SK-N-DZ (cell line): ENCODE measurements at regions not wholly inside any gene's neighbourhood (a gene's known extent, or its start where the extent isn't known, plus 50 kb on each side); places are given as distances from the start of the nearest gene placed in this dataset.
"Not testable (repeated sequence)": the region's sequence is repeated elsewhere in the genome, so short reads cannot be mapped to it uniquely, and the experiment has no call there.

Experiments
- DNase-seq: peaks from one replicate; pipeline ENCODE4 v3.0.0-alpha.2; 2015; ENCODE audit warnings: low spot score

GRCh38 chr12:78494911-78495310, 369.7 kb upstream of the SYT1 start:
- DNase-seq = no peak

GRCh38 chr12:78501825-78502224, 362.7 kb upstream of the SYT1 start:
- DNase-seq = no peak

GRCh38 chr12:78519422-78519821, 345.2 kb upstream of the SYT1 start:
- no peak for DNase-seq

- DNase-seq = no peak
These were observed 334.3 kb upstream of the SYT1 start for GRCh38 chr12:78530100-78530765.

GRCh38 chr12:78531831-78532458, 332.6 kb upstream of the SYT1 start:
- no peak for DNase-seq

GRCh38 chr12:78534311-78534710, 330.3 kb upstream of the SYT1 start:
- DNase-seq = no peak

GRCh38 chr12:78540606-78541336, 323.8 kb upstream of the SYT1 start:
- DNase-seq = no peak

GRCh38 chr12:78550831-78551230, 313.7 kb upstream of the SYT1 start:
- DNase-seq = no peak

GRCh38 chr12:78555802-78556201, 308.8 kb upstream of the SYT1 start:
- no peak for DNase-seq

- DNase-seq = peak; percentile 96
These were observed 307.9 kb upstream of the SYT1 start for GRCh38 chr12:78556651-78557050.

GRCh38 chr12:78559416-78559815, 305.2 kb upstream of the SYT1 start:
- DNase-seq = no peak

GRCh38 chr12:78559886-78560285, 304.7 kb upstream of the SYT1 start:
- no peak for DNase-seq

- DNase-seq = no peak
These were observed 303.9 kb upstream of the SYT1 start for GRCh38 chr12:78560633-78561032.

GRCh38 chr12:78562368-78563205, 302.0 kb upstream of the SYT1 start:
- peak; percentile 48 for DNase-seq

- no peak for DNase-seq
These were observed 300.7 kb upstream of the SYT1 start for GRCh38 chr12:78563826-78564225.

GRCh38 chr12:78566456-78566855, 298.1 kb upstream of the SYT1 start:
- no peak for DNase-seq

GRCh38 chr12:78568321-78569020, 296.1 kb upstream of the SYT1 start:
- no peak for DNase-seq

GRCh38 chr12:78571953-78572352, 292.6 kb upstream of the SYT1 start:
- peak; percentile 26 for DNase-seq

- DNase-seq = not testable (repeated sequence)
These were observed 289.4 kb upstream of the SYT1 start for GRCh38 chr12:78575208-78575607.

- DNase-seq = peak; percentile 16
These were observed 284.7 kb upstream of the SYT1 start for GRCh38 chr12:78579846-78580245.

- DNase-seq = no peak
These were observed 284.3 kb upstream of the SYT1 start for GRCh38 chr12:78580296-78580695.
